ENCODE measurements at regions not wholly inside any gene's neighbourhood (a gene's known extent, or its start where the extent isn't known, plus 50 kb on each side); places are given as distances from the start of the nearest gene placed in this dataset.

- ATAC-seq (ENCODE audit: low FRiP score) (no peak), DNase-seq (no peak)
- no peak overlapping the region for H3K27ac ChIP-seq (ENCODE audit: low read depth in 1 of 2, low read length in 2 of 2)
- 93 to 95% methylated on average over 7 of the region's 7 CpGs for WGBS, 2 donors
- intact Hi-C loops (cut with DNase I): no loop called here
- no peaks in the 10 kb centered on the region for H3K4me1 ChIP-seq (ENCODE audit: control insufficient read depth in 1 of 2, insufficient read depth in 2 of 2, low read length in 2 of 2)
- H3K36me3 ChIP-seq (ENCODE audit: control insufficient read depth in 1 of 2, insufficient read depth in 2 of 2, low read length in 1 of 2): no peaks in the 10 kb centered on the region
- H3K4me3 ChIP-seq (ENCODE audit: low read length in 2 of 2): no peak overlapping the region
- no peaks in the 10 kb centered on the region for H3K9me3 ChIP-seq (ENCODE audit: control insufficient read depth, low read length)
- no peaks in the 10 kb centered on the region for H3K27me3 ChIP-seq (ENCODE audit: control insufficient read depth in 1 of 2, insufficient read depth in 2 of 2, low read length in 1 of 2)
Observed at GRCh38 chr3:14338898-14339458, 63.4 kb upstream of the SLC6A6 start.

- ATAC-seq (ENCODE audit: low FRiP score): no peak
- DNase-seq: no peak
- Histone ChIP-seq H3K27ac (ENCODE audit: low read depth in 1 of 2, low read length in 2 of 2) (no peak overlapping the region), H3K27me3 (ENCODE audit: control insufficient read depth in 1 of 2, insufficient read depth in 2 of 2, low read length in 1 of 2) (no peaks in the 10 kb centered on the region), H3K4me1 (ENCODE audit: control insufficient read depth in 1 of 2, insufficient read depth in 2 of 2, low read length in 2 of 2) (no peaks in the 10 kb centered on the region), H3K36me3 (ENCODE audit: control insufficient read depth in 1 of 2, insufficient read depth in 2 of 2, low read length in 1 of 2) (no peaks in the 10 kb centered on the region), H3K4me3 (ENCODE audit: low read length in 2 of 2) (no peak overlapping the region), H3K9me3 (ENCODE audit: control insufficient read depth, low read length) (no peaks in the 10 kb centered on the region)
- 37 to 40% methylated on average over 14 of the region's 14 CpGs for WGBS, 2 donors
- intact Hi-C loops (cut with DNase I): no loop called here
Observed at GRCh38 chr3:14340960-14341708, 61.3 kb upstream of the SLC6A6 start.

- Histone ChIP-seq H3K9me3 (ENCODE audit: control insufficient read depth, low read length) (no peaks in the 10 kb centered on the region), H3K4me3 (ENCODE audit: low read length in 2 of 2) (no peak overlapping the region), H3K36me3 (ENCODE audit: control insufficient read depth in 1 of 2, insufficient read depth in 2 of 2, low read length in 1 of 2) (no peaks in the 10 kb centered on the region), H3K27me3 (ENCODE audit: control insufficient read depth in 1 of 2, insufficient read depth in 2 of 2, low read length in 1 of 2) (no peaks in the 10 kb centered on the region), H3K27ac (ENCODE audit: low read depth in 1 of 2, low read length in 2 of 2) (no peak overlapping the region), H3K4me1 (ENCODE audit: control insufficient read depth in 1 of 2, insufficient read depth in 2 of 2, low read length in 2 of 2) (no peaks in the 10 kb centered on the region)
- peak in 1 of 2 donors; percentile 63 for DNase-seq
- intact Hi-C loops (cut with DNase I): no loop called here
- ATAC-seq (ENCODE audit: low FRiP score): no peak
- WGBS, 2 donors: 94 to 95% methylated on average over 21 of the region's 21 CpGs
Observed at GRCh38 chr3:14343338-14344112, 58.9 kb upstream of the SLC6A6 start.

GRCh38 chr3:14344351-14344750 lies 58.1 kb upstream of the SLC6A6 start:
- Histone ChIP-seq H3K4me1 (ENCODE audit: control insufficient read depth in 1 of 2, insufficient read depth in 2 of 2, low read length in 2 of 2) (no peaks in the 10 kb centered on the region), H3K9me3 (ENCODE audit: control insufficient read depth, low read length) (no peaks in the 10 kb centered on the region), H3K4me3 (ENCODE audit: low read length in 2 of 2) (no peak overlapping the region), H3K27me3 (ENCODE audit: control insufficient read depth in 1 of 2, insufficient read depth in 2 of 2, low read length in 1 of 2) (no peaks in the 10 kb centered on the region), H3K27ac (ENCODE audit: low read depth in 1 of 2, low read length in 2 of 2) (no peak overlapping the region), H3K36me3 (ENCODE audit: control insufficient read depth in 1 of 2, insufficient read depth in 2 of 2, low read length in 1 of 2) (no peaks in the 10 kb centered on the region)
- ATAC-seq (ENCODE audit: low FRiP score) (no peak), DNase-seq (no peak)
- WGBS, 2 donors: 92 to 93% methylated on average over 7 of the region's 7 CpGs
- intact Hi-C loops (cut with DNase I): no loop called here

- no peak for DNase-seq
- intact Hi-C loops (cut with DNase I): no loop called here
- Histone ChIP-seq H3K4me3 (ENCODE audit: low read length in 2 of 2) (no peak overlapping the region), H3K27ac (ENCODE audit: low read depth in 1 of 2, low read length in 2 of 2) (no peak overlapping the region), H3K36me3 (ENCODE audit: control insufficient read depth in 1 of 2, insufficient read depth in 2 of 2, low read length in 1 of 2) (no peaks in the 10 kb centered on the region), H3K27me3 (ENCODE audit: control insufficient read depth in 1 of 2, insufficient read depth in 2 of 2, low read length in 1 of 2) (no peaks in the 10 kb centered on the region), H3K9me3 (ENCODE audit: control insufficient read depth, low read length) (no peaks in the 10 kb centered on the region), H3K4me1 (ENCODE audit: control insufficient read depth in 1 of 2, insufficient read depth in 2 of 2, low read length in 2 of 2) (no peaks in the 10 kb centered on the region)
- no peak for ATAC-seq (ENCODE audit: low FRiP score)
- 78 to 87% methylated on average over 7 of the region's 7 CpGs for WGBS, 2 donors
Observed at GRCh38 chr3:14345496-14346150, 56.8 kb upstream of the SLC6A6 start.

GRCh38 chr3:14346191-14346590 lies 56.2 kb upstream of the SLC6A6 start:
- H3K4me3 ChIP-seq (ENCODE audit: low read length in 2 of 2): no peak overlapping the region
- WGBS, 2 donors: 83 to 87% methylated on average over 9 of the region's 9 CpGs
- no peaks in the 10 kb centered on the region for H3K4me1 ChIP-seq (ENCODE audit: control insufficient read depth in 1 of 2, insufficient read depth in 2 of 2, low read length in 2 of 2)
- no peak overlapping the region for H3K27ac ChIP-seq (ENCODE audit: low read depth in 1 of 2, low read length in 2 of 2)
- H3K36me3 ChIP-seq (ENCODE audit: control insufficient read depth in 1 of 2, insufficient read depth in 2 of 2, low read length in 1 of 2): no peaks in the 10 kb centered on the region
- DNase-seq: no peak
- no peak for ATAC-seq (ENCODE audit: low FRiP score)
- H3K9me3 ChIP-seq (ENCODE audit: control insufficient read depth, low read length): no peaks in the 10 kb centered on the region
- H3K27me3 ChIP-seq (ENCODE audit: control insufficient read depth in 1 of 2, insufficient read depth in 2 of 2, low read length in 1 of 2): no peaks in the 10 kb centered on the region
- intact Hi-C loops (cut with DNase I): no loop called here

GRCh38 chr3:14346642-14347041 lies 55.8 kb upstream of the SLC6A6 start:
- Histone ChIP-seq H3K27ac (ENCODE audit: low read depth in 1 of 2, low read length in 2 of 2) (no peak overlapping the region), H3K9me3 (ENCODE audit: control insufficient read depth, low read length) (no peaks in the 10 kb centered on the region), H3K27me3 (ENCODE audit: control insufficient read depth in 1 of 2, insufficient read depth in 2 of 2, low read length in 1 of 2) (no peaks in the 10 kb centered on the region), H3K4me1 (ENCODE audit: control insufficient read depth in 1 of 2, insufficient read depth in 2 of 2, low read length in 2 of 2) (no peaks in the 10 kb centered on the region), H3K4me3 (ENCODE audit: low read length in 2 of 2) (no peak overlapping the region), H3K36me3 (ENCODE audit: control insufficient read depth in 1 of 2, insufficient read depth in 2 of 2, low read length in 1 of 2) (no peaks in the 10 kb centered on the region)
- intact Hi-C loops (cut with DNase I): no loop called here
- DNase-seq (no peak), ATAC-seq (ENCODE audit: low FRiP score) (no peak)
- WGBS, 2 donors: 89 to 96% methylated on average over 3 to 4 of the region's 4 CpGs

GRCh38 chr3:14347110-14347509 lies 55.3 kb upstream of the SLC6A6 start:
- Histone ChIP-seq H3K9me3 (ENCODE audit: control insufficient read depth, low read length) (no peaks in the 10 kb centered on the region), H3K4me3 (ENCODE audit: low read length in 2 of 2) (no peak overlapping the region), H3K4me1 (ENCODE audit: control insufficient read depth in 1 of 2, insufficient read depth in 2 of 2, low read length in 2 of 2) (no peaks in the 10 kb centered on the region), H3K27me3 (ENCODE audit: control insufficient read depth in 1 of 2, insufficient read depth in 2 of 2, low read length in 1 of 2) (no peaks in the 10 kb centered on the region), H3K27ac (ENCODE audit: low read depth in 1 of 2, low read length in 2 of 2) (no peak overlapping the region), H3K36me3 (ENCODE audit: control insufficient read depth in 1 of 2, insufficient read depth in 2 of 2, low read length in 1 of 2) (no peaks in the 10 kb centered on the region)
- DNase-seq (no peak), ATAC-seq (ENCODE audit: low FRiP score) (no peak)
- intact Hi-C loops (cut with DNase I): no loop called here
- WGBS, 2 donors: 84 to 95% methylated on average over 7 of the region's 7 CpGs
